ENCODE measurements at regions not wholly inside any gene's neighbourhood (a gene's known extent, or its start where the extent isn't known, plus 50 kb on each side); places are given as distances from the start of the nearest gene placed in this dataset.

DNA sequence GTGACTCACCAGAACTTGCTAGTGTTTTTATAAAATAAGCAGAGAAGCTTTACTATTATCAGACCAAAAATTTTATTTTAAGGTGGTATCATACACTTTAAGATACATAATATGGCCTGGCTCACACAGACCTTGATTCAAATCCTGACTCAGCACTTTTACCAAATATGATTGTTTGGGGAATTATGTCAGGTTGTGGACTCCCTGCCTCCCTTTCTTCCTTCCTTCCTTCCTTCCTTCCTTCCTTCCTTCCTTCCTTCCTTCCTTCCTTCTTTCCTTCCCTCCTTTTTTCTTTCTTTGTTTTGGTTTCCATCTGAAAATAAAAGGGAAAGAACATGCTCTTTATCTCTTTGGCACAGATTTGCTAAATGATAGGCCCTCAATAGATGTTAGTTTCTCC lies 186.0 kb upstream of the MMS22L start:
- DNase-seq (ENCODE audit: low read depth in 1 of 2, low spot score in 2 of 2): no peak
- CTCF ChIA-PET (ENCODE audit: partially characterized antibody): interaction anchor here (1.1 to 1.7 kb wide), 2 partner anchors 13 to 19 kb away, joined by 3 to 4 read pairs; no protein-coding TSS in a partner anchor

More for the DNA sequence above, 186.0 kb upstream of the MMS22L start:
- Histone ChIP-seq H2BK5ac (ENCODE audit: low read depth, low read length) (no peak overlapping the region), H4K8ac (ENCODE audit: extremely low read depth, insufficient read depth, low read length) (no peak overlapping the region), H3K4me2 (ENCODE audit: insufficient read depth in 1 of 2, low read depth in 2 of 2, low read length in 2 of 2) (no peak overlapping the region), H3K23me2 (ENCODE audit: low read depth, low read length) (no peaks in the 10 kb centered on the region), H3K27me3 (replicated peaks in 1 of 4; ENCODE audit: control insufficient read depth in 3 of 4, extremely low read depth in 1 of 4, insufficient read depth in 3 of 4, low read length in 3 of 4) (no peaks in the 10 kb centered on the region), H3K4me3 (ENCODE audit: extremely low read depth in 1 of 4, insufficient read depth in 2 of 4, low read depth in 3 of 4, low read length in 4 of 4) (no peak overlapping the region), H4K91ac (replicated peaks; ENCODE audit: insufficient read length, low read length) (no peak overlapping the region), H2BK120ac (replicated peaks; ENCODE audit: low read depth, low read length) (no peak overlapping the region), H4K5ac (ENCODE audit: insufficient read length, low read depth, low read length) (no peak overlapping the region), H2BK20ac (ENCODE audit: low read length) (no peak overlapping the region), H3K4me1 (replicated peaks in 1 of 4; ENCODE audit: control insufficient read depth in 3 of 4, insufficient read depth in 4 of 4, low read length in 3 of 4) (peaks cover 2 to 6% (median 4%) of the 10 kb centered on the region in 4 experiments; a peak in 3 of 7 replicates), H2BK15ac (ENCODE audit: low read length) (no peak overlapping the region), H2AFZ (ENCODE audit: low read length) (no peak overlapping the region), H3K79me2 (ENCODE audit: control insufficient read depth in 1 of 2, insufficient read depth in 2 of 2, low read length in 2 of 2) (no peaks in the 10 kb centered on the region), H3K23ac (ENCODE audit: insufficient read length) (no peak overlapping the region), H3K56ac (replicated peaks; ENCODE audit: insufficient read length, low read depth, low read length) (no peak overlapping the region), H3K79me1 (ENCODE audit: low read depth, low read length) (no peaks in the 10 kb centered on the region), H2AK5ac (ENCODE audit: low read depth, low read length) (no peak overlapping the region), H3K18ac (ENCODE audit: extremely low read depth, low read length) (no peak overlapping the region), H3K9me3 (ENCODE audit: insufficient read depth in 2 of 2, low read depth in 1 of 2, low read length in 1 of 2) (no peaks in the 10 kb centered on the region), H3K36me3 (ENCODE audit: control insufficient read depth in 2 of 4, insufficient read depth in 4 of 4, low read length in 3 of 4) (no peaks in the 10 kb centered on the region), H2BK12ac (ENCODE audit: low read depth, low read length) (no peak overlapping the region), H3K14ac (ENCODE audit: insufficient read length) (no peak overlapping the region), H4K20me1 (replicated peaks in 1 of 2; ENCODE audit: control insufficient read depth in 1 of 2, insufficient read depth in 2 of 2, low read length in 2 of 2) (no peaks in the 10 kb centered on the region), H3K4ac (replicated peaks; ENCODE audit: insufficient read length, low read depth, low read length) (no peak overlapping the region), H3K9ac (replicated peaks in 1 of 4; ENCODE audit: extremely low read depth in 1 of 4, low read depth in 3 of 4, low read length in 3 of 4) (no peak overlapping the region), H3K27ac (ENCODE audit: low read depth, low read length) (no peak overlapping the region)
- no peak for FAIRE-seq
- TF ChIP-seq BACH1 (IDR thresholded peaks at IDR 0.05; ENCODE audit: low read length): 0 out of 2 replicates have a peak, but pooled peaks have one; percentile 9
- no peak for TF ChIP-seq KDM5A (IDR thresholded peaks at IDR 0.05; ENCODE audit: low read length)
- peak; percentile 89 for TF ChIP-seq MAFK (IDR thresholded peaks at IDR 0.05; ENCODE audit: low read depth, low read length)
- TF ChIP-seq BRCA1 (IDR thresholded peaks at IDR 0.05; ENCODE audit: low read depth, low read length): no peak
- POLR2A ChIA-PET (ENCODE audit: partially characterized antibody): no interaction called here
